DOHH2 (cell line): ENCODE measurements at regions not wholly inside any gene's neighbourhood (a gene's known extent, or its start where the extent isn't known, plus 50 kb on each side); places are given as distances from the start of the nearest gene placed in this dataset.

ENCODE experiments used
- H3F3A ChIP-seq: fragments of 200-600 bp; sonication (generic), shearing (Covaris generic); 2 replicates; pipeline ENCODE4 v1.6.0; 2016; ENCODE audit warnings: antibody characterized with exemption, mild to moderate bottlenecking; ENCODE audit not compliant: control insufficient read depth, insufficient read depth
- H3K27ac ChIP-seq: fragments of 200-600 bp; sonication (generic); 2 replicates; pipeline ENCODE4 v1.5.1; 2014; ENCODE audit warnings: low read depth, mild to moderate bottlenecking, low read length, moderate library complexity
- H3K27me3 ChIP-seq: fragments of 200-600 bp; sonication (generic); 2 replicates; pipeline ENCODE4 v1.6.1; 2014; ENCODE audit warnings: mild to moderate bottlenecking, low read length, mixed read lengths; ENCODE audit not compliant: control insufficient read depth
- H3K36me3 ChIP-seq: fragments of 200-600 bp; sonication (generic); 2 replicates; pipeline ENCODE4 v1.6.1; 2014; ENCODE audit warnings: mild to moderate bottlenecking, low read length, moderate library complexity, mixed read lengths; ENCODE audit not compliant: control insufficient read depth
- H3K4me1 ChIP-seq: fragments of 200-600 bp; sonication (generic); 2 replicates; pipeline ENCODE4 v1.6.1; 2014; ENCODE audit warnings: mild to moderate bottlenecking, low read length, mixed read lengths; ENCODE audit not compliant: control insufficient read depth
- H3K4me2 ChIP-seq: fragments of 200-600 bp; sonication (generic); 2 replicates; pipeline ENCODE4 v1.6.0; 2014; ENCODE audit warnings: mild to moderate bottlenecking, low read length, moderate library complexity
- H3K4me3 ChIP-seq: fragments of 200-600 bp; sonication (generic); 2 replicates; pipeline ENCODE4 v1.5.1; 2014; ENCODE audit warnings: mild to moderate bottlenecking, low read length, mixed read lengths
- H3K79me2 ChIP-seq: fragments of 200-600 bp; sonication (generic); 2 replicates; pipeline ENCODE4 v1.6.1; 2014; ENCODE audit warnings: mild to moderate bottlenecking, low read length, mixed read lengths; ENCODE audit not compliant: control insufficient read depth
- H3K9me2 ChIP-seq: fragments of 200-600 bp; sonication (generic); replicated peaks from 2 replicates; pipeline ENCODE4 v1.6.1; 2014; ENCODE audit warnings: mild to moderate bottlenecking, low read length, mixed read lengths; ENCODE audit not compliant: control insufficient read depth
- H3K9me3 ChIP-seq: fragments of 200-600 bp; sonication (generic); 2 replicates; pipeline ENCODE4 v1.6.1; 2014; ENCODE audit warnings: antibody characterized with exemption, low read length, mixed read lengths; ENCODE audit not compliant: control insufficient read depth, insufficient read depth
- H4K20me1 ChIP-seq: fragments of 200-600 bp; sonication (generic); 2 replicates; pipeline ENCODE4 v1.6.0; 2014; ENCODE audit warnings: low read depth, mild to moderate bottlenecking, antibody characterized with exemption, low read length, moderate library complexity; ENCODE audit not compliant: control insufficient read depth, insufficient read depth
- CTCF ChIP-seq: fragments of 200-600 bp; sonication (generic); IDR thresholded peaks from one replicate; pipeline ENCODE4 v1.5.1; 2014; ENCODE audit warnings: antibody characterized with exemption, mild to moderate bottlenecking, low read depth, low read length; ENCODE audit not compliant: poor library complexity, severe bottlenecking
- EZH2phosphoT487 ChIP-seq: fragments of 200-600 bp; sonication (generic); IDR thresholded peaks from 2 replicates; pipeline ENCODE4 v1.6.1; 2017; ENCODE audit warnings: borderline replicate concordance, mild to moderate bottlenecking, antibody characterized with exemption, low read length, moderate library complexity, mixed read lengths

GRCh38 chr14:82362452-82362851 is 828.8 kb upstream of the SEL1L start:
- TF ChIP-seq CTCF (no peak), EZH2phosphoT487 (no peak)
- H3F3A ChIP-seq: no peaks in the 10 kb centered on the region
- H3K9me3 ChIP-seq: no peaks in the 10 kb centered on the region
- H3K4me3 ChIP-seq: no peak overlapping the region
- no peaks in the 10 kb centered on the region for H3K79me2 ChIP-seq
- H3K36me3 ChIP-seq: no peaks in the 10 kb centered on the region
- no peaks in the 10 kb centered on the region for H3K9me2 ChIP-seq
- H3K27me3 ChIP-seq: no peaks in the 10 kb centered on the region
- no peak overlapping the region for H3K27ac ChIP-seq
- no peaks in the 10 kb centered on the region for H4K20me1 ChIP-seq
- H3K4me2 ChIP-seq: no peak overlapping the region
- H3K4me1 ChIP-seq: no peaks in the 10 kb centered on the region

- TF ChIP-seq EZH2phosphoT487 (no peak), CTCF (no peak)
- H3F3A ChIP-seq: no peaks in the 10 kb centered on the region
- H3K9me2 ChIP-seq: no peaks in the 10 kb centered on the region
- no peak overlapping the region for H3K4me3 ChIP-seq
- no peak overlapping the region for H3K4me2 ChIP-seq
- H3K27ac ChIP-seq: no peak overlapping the region
- H3K27me3 ChIP-seq: no peaks in the 10 kb centered on the region
- H3K79me2 ChIP-seq: no peaks in the 10 kb centered on the region
- no peaks in the 10 kb centered on the region for H3K36me3 ChIP-seq
- no peaks in the 10 kb centered on the region for H4K20me1 ChIP-seq
- no peaks in the 10 kb centered on the region for H3K4me1 ChIP-seq
- H3K9me3 ChIP-seq: no peaks in the 10 kb centered on the region
Measured at GRCh38 chr14:82365471-82365870, 831.8 kb upstream of the SEL1L start.

GRCh38 chr14:82366803-82367202 is 833.1 kb upstream of the SEL1L start:
- no peak overlapping the region for H3K4me3 ChIP-seq
- no peaks in the 10 kb centered on the region for H4K20me1 ChIP-seq
- H3K4me2 ChIP-seq: no peak overlapping the region
- H3K9me2 ChIP-seq: no peaks in the 10 kb centered on the region
- H3F3A ChIP-seq: no peaks in the 10 kb centered on the region
- no peaks in the 10 kb centered on the region for H3K79me2 ChIP-seq
- H3K27me3 ChIP-seq: no peaks in the 10 kb centered on the region
- TF ChIP-seq EZH2phosphoT487: no peak
- TF ChIP-seq CTCF: no peak
- H3K4me1 ChIP-seq: no peaks in the 10 kb centered on the region
- no peaks in the 10 kb centered on the region for H3K36me3 ChIP-seq
- no peak overlapping the region for H3K27ac ChIP-seq
- no peaks in the 10 kb centered on the region for H3K9me3 ChIP-seq

DNA sequence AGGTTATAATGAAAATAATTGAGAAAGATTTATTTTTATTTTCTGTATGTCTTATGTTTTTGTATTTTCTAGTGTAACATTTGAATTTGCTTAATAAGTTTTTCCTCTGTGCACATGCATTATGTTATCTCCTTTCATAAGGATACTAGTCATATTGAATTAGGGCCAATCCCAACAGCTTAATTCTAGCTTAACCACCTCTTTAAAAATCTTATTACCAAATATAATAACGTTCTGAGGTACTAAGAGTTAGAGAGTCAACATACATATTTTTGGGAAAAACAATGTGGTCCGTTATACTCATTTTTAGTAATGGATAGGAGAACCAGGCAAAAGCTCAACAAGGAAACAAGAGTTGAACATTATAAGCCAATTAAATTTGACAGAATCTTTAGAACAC is 845.6 kb upstream of the SEL1L start:
- Histone ChIP-seq H3K4me1 (no peaks in the 10 kb centered on the region), H3K9me3 (no peaks in the 10 kb centered on the region), H3K27ac (no peak overlapping the region), H3K36me3 (no peaks in the 10 kb centered on the region), H3K9me2 (no peaks in the 10 kb centered on the region), H4K20me1 (no peaks in the 10 kb centered on the region), H3K27me3 (no peaks in the 10 kb centered on the region), H3F3A (no peaks in the 10 kb centered on the region), H3K4me2 (no peak overlapping the region), H3K79me2 (no peaks in the 10 kb centered on the region), H3K4me3 (no peak overlapping the region)
- TF ChIP-seq EZH2phosphoT487: no peak
- no peak for TF ChIP-seq CTCF
